Anterior cingulate cortex (tissue), 58 donors: ENCODE measurements at regions not wholly inside any gene's neighbourhood (a gene's known extent, or its start where the extent isn't known, plus 50 kb on each side); places are given as distances from the start of the nearest gene placed in this dataset.
"Not testable (repeated sequence)": the region's sequence is repeated elsewhere in the genome, so short reads cannot be mapped to it uniquely, and the experiment has no call there.

Source experiments
- DNase-seq, 58 donors: peaks; one replicate each; lab custom pipeline; 2025; lab: John Stamatoyannopoulos, UW

DNA sequence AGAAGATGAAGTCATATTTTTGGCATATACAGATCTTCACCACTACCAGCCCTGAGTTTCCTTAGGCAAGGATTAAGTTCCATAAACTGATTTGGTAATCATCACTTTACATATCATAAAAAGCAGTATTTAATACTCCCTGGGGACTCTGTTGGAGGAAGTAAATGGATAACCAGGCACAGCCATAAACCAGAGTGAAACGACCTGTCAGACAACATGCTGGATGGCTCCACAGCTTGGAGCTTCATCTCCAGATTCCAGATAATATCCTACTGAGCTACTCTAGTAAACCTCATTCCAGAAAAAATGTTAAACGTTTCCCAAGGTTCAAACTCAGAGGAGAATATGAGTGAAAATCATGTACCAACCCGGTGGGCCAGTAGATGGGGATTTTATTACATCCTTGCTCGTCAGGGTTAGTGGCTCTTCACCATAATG lies 109.2 kb downstream of the BASP1 start:
- DNase-seq, result no peak

GRCh38 chr5:17327048-17327625 lies 109.7 kb downstream of the BASP1 start:
- DNase-seq, result no peak

GRCh38 chr5:17329571-17329970 lies 112.1 kb downstream of the BASP1 start:
- no peak for DNase-seq

DNA sequence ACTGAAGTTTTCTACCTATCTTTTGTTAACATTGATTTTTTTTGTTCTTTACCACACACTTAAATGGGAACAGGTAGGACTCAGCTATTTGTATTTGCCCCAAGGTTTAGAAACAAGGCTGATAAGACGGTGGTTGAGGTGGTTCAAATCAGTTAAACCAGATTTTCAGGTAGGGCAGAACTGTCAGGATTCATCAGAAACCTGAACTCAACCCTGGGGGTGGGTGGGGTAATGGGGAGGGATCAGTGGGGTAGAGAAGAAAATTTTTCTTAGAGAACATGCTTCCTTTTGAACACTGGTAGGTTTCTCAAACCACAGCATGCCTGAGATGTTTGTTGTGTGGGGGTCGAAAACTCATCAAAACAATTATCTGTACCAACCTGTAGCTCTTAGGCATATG lies 113.0 kb downstream of the BASP1 start:
- no peak for DNase-seq

- no peak for DNase-seq
These were observed 114.2 kb downstream of the BASP1 start for GRCh38 chr5:17331651-17332050.

DNA sequence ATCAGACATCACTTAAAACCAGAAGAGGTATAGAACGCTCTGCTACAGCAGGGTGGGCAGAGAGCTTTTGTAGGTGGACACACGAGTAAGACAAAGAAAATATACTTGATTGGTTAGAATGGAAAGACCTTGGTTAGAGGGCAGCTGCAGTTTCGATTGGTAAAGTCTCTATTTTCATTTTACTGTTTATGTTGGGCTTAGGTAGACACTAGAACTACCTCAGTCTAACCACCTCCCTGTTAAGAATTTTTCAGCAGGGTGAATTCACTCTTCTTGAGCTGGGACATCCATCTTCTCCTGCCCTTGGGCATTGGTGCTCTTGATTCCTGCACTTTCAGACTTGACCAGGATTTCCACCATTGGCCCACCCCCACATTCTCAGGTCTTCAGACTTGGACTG lies 116.3 kb downstream of the BASP1 start:
- no peak for DNase-seq

DNA sequence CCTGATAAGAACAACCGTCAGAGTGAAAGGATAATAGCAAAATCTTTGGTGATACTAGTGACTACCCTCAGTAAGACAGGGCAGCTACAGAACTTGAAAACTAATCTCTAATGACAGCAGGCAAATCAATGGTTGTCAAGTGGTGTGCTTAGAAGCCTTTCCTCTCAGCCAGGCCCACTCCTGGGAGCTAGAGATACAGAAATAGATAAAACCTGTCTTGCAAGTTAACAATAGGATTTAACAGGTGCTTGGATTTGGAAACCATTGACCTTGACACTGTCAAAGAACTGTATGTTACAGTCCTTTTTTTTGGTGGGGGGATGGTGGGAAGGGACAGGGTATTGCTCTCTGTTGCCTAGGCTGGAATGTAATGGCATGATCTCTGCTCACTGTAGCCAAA lies 118.6 kb downstream of the BASP1 start:
- DNase-seq, result no peak

DNA sequence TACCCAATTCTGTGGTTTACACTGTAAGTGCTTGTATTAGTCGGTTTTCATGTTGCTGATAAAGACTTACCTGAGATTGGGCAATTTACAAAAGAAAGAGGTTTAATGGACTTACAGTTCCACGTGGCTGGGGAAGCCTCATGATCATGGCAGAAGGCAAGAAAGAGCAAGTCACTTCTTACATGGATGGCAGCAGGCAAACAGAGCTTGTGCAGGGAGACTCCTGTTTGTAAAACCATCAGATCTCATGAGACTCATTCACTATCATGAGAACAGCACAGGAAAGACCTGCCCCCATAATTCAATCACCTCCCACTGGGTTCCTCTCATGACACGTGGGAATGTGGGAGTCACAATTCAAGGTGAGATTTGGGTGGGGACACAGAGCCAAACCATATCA lies 119.3 kb downstream of the BASP1 start:
- DNase-seq, result not testable (repeated sequence)

DNA sequence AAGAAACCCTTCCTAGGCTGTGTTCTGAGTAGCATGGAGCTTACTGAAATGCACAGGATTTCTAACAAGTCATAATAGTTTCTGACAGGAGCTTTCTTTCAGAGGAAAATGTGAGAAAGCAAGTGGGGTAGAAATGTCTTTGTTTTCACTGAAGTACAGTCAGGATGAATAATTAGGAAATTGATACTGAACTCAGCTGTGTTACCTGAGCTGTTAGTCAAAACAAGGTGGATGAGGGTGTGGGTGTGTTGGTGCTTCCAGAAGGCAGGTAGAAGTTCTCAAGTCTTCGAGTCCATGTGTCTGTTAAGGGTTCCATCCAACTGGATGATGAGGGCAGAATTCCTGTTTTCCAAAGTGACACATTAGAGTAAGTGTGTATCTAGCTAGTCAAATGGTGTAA lies 122.4 kb downstream of the BASP1 start:
- DNase-seq, result no peak

DNA sequence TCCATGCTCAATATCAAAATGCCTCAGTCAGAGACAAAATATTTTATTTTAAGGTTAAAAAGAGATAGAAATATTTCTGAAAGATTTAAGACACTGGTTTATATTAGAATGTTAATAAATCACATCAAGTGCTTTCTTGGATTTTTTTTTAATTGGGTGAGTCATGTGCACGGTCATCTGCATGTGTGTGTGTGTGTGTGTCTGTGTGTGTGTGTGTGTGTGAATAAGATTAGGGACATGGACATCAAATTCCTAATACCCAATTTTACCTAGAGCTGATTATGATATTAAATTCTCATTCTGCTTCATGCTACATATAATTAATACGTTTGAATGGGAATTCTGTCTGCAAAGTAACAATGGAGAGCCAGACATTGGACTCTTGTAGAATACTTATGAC lies 122.9 kb downstream of the BASP1 start:
- no peak for DNase-seq

- DNase-seq, result no peak
These were observed 123.4 kb downstream of the BASP1 start for GRCh38 chr5:17340819-17341218.

DNA sequence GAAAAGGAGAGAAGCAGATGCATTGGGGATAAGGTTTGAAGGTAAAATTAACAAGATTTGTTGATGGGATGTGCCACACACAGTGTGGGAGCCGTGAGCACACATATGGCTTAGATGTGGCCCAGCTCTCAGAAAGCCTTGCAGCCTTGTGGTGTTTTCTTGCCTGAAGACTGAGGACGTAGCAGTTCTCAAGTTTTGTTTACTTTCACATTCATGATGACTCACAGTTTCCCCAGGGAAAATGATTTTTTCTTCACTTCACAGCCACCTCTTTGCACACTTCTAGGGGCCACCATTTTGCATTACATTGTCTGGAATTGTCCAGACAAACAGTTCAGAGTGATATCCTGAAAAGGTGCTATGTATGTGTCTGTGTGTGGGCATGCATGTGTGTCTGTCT lies 126.2 kb downstream of the BASP1 start:
- DNase-seq, result no peak

DNA sequence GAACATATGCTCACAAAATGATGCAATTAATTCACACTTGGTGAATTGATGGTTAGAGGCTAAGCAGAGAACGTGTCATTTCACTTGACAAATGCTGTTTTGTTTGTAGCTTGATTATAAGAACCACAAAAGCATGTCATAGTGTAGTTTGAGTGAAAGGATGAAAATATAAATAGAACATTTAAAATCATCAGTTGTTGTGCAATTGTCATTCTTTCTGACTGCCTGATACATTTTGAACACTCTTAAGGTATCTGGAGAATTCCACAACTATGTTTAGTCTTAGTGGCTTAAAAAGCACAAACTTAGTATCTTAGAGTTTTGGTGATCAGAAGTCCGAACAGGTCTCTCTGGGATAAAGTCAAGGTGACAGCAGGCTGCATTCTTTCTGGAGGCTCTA lies 129.4 kb downstream of the BASP1 start:
- no peak for DNase-seq

- no peak for DNase-seq
These were observed 134.8 kb downstream of the BASP1 start for GRCh38 chr5:17352223-17352622.

GRCh38 chr5:17354265-17354664 lies 136.8 kb downstream of the BASP1 start:
- no peak for DNase-seq

DNA sequence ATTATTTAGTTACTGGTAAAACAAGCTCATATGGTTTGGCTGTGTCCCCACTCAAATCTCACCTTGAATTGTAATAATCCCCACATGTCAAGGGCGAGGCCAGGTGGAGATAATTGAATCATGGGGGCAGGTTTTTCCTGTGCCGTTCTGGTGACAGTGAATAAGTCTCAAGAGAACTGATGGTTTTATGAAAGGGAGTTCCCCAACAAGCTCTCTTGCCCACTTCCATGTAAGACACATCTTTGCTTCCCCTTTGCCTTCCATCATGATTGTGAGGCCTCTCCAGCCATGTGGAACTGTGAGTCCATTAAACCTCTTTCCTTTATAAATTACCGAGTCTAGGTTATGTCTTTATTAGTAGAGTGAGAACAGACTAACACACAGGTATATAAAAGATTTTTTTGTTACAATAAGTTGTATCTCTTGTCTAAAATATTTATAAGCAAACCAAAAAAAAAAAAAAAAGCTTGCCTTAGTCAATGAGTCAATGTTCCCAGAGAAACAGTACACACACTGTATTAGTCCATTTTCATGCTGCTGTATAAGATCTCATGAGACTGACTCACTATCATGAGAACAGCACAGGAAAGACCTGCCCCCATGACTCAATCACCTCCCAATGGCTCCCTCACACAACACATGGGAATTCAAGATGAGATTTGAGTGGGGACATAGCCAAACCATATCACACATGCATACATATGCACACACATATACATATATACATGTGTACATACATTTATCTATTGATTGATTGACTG lies 138.3 kb downstream of the BASP1 start:
- DNase-seq, result no peak

- DNase-seq, result no peak
These were observed 139.1 kb downstream of the BASP1 start for GRCh38 chr5:17356551-17356950.

DNA sequence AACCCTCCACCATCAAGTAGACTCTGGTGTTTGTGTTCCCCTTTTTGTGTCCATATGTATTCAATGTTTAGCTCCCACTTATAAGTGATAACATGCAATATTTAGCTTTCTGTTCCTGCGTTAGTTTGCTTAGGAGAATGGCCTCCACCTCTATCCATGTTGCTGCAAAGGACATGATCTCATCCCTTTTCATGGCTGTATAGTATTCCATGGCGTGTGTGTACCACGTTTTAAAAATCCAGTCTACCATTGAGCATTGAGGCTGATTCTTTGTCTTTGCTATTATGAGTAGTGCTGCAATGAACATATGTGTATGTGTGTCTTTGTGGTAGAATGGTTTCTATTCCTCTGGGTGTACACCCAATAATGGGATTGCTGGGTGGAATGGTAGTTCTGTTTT lies 140.1 kb downstream of the BASP1 start:
- no peak for DNase-seq

DNA sequence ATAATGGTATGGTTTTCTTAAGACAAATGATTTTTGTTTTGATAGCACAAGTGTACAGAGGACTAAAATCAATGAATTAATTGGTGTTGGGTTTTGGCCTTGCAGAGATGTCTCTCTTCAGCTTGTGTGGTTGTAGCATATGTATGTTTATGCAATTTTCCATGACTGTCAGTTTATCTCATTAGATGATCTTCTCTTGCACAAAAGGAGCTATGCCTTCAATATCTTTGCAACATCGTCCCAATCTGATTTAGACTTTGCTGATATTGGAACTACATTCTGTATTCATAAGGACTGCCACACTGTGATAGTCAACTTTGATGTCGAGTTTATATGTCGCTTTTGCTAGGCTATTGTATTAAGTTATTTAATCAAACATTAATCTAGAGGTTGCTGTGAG lies 140.0 kb upstream of the TAF11L2 start:
- DNase-seq, result no peak

DNA sequence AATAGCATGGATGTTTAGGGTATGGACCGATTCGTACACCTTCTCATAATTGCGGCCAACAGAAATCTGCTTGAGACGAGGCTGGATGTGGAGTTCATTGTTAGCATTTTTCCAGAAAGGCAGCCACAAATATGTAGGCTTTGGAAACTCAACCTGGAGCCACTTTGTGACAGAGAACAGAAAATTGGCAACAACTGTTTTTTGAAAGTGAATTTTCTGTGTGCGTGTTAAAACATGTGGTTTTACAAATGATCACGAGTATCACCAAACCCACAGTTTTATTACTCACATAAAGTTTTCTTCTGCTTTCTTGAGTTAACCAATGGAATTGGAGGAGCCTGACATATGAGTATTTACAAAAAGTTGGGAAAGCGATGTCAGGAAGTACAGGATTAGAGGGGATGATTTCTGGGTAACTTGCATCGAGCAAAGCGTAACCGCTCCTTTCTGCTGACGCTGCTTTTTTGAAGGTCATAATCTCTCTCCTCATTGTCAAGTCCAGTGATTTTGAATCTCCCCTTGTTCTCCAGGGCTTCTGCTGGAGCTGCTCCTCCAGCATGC lies 138.5 kb upstream of the TAF11L2 start:
- DNase-seq, result no peak

DNA sequence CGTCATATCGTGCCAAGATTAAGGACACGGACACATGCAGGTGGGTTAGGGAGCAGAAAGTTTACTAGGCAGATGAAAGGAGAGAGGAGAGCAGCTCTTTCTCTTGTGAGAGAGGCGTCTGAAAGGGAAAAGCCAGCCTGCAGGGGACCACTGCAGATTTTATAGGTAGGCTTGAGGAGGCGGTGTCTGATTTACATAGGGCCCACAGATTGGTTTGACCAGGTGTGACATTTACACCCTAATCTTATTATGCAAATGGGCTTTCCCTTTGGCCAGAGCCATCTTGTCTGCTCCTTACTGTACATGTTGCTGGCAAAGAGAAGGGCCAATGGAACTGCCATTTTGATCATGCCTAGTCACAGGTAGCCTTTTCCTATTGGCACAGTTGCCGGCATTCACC lies 137.2 kb upstream of the TAF11L2 start:
- no peak for DNase-seq

- DNase-seq, result no peak
These were observed 136.7 kb upstream of the TAF11L2 start for GRCh38 chr5:17361331-17361730.
